Breast epithelium (tissue), 4 donors: ENCODE measurements at regions not wholly inside any gene's neighbourhood (a gene's known extent, or its start where the extent isn't known, plus 50 kb on each side); places are given as distances from the start of the nearest gene placed in this dataset.
A peak's percentile ranks its signal among the peaks of the same experiment; 100 is the strongest.

ENCODE experiments used
- DNase-seq, 2 donors: peaks; one replicate each; pipeline ENCODE4 v3.0.0-alpha.2; 2019; ENCODE audit warnings: low spot score in 2 of 2
- H3K27ac ChIP-seq, 2 donors: fragments of 200-600 bp; sonication (generic) in 1 of 2; one replicate each; pipeline ENCODE4 v1.5.1; 2016 to 2019; ENCODE audit warnings: mild to moderate bottlenecking in 1 of 2
- H3K27me3 ChIP-seq, 2 donors: fragments of 200-600 bp; sonication (generic) in 1 of 2; one replicate each; pipeline versions ENCODE4 v1.5.1 to v1.6.0; 2017 to 2019; ENCODE audit warnings: control low read depth in 1 of 2, mild to moderate bottlenecking in 1 of 2
- H3K36me3 ChIP-seq: fragments of 200-600 bp; one replicate; pipeline ENCODE4 v1.5.1; 2019
- H3K4me1 ChIP-seq, 2 donors: fragments of 200-600 bp; sonication (generic); one replicate each; pipeline ENCODE4 v1.5.1; 2016 to 2019; ENCODE audit warnings: control low read depth in 1 of 2
- H3K4me3 ChIP-seq, 3 donors: fragments of 200-600 bp; sonication (generic); 1 replicate in 2 of 3; 2 replicates in 1 of 3; pipeline ENCODE4 v1.5.1; 2016 to 2019; ENCODE audit warnings: mild to moderate bottlenecking in 3 of 3, moderate library complexity in 2 of 3
- H3K9me3 ChIP-seq, 2 donors: fragments of 200-600 bp; sonication (generic) in 1 of 2; one replicate each; pipeline ENCODE4 v1.5.1; 2016 to 2019; ENCODE audit warnings: control low read depth in 1 of 2
- POLR2A ChIP-seq: fragments of 450-650 bp; IDR thresholded peaks from one replicate; pipeline ENCODE4 v1.6.1; 2016; ENCODE audit warnings: antibody characterized with exemption, mild to moderate bottlenecking, moderate library complexity
- POLR2AphosphoS5 ChIP-seq, 3 donors: sonication (generic); formaldehyde crosslinking; IDR thresholded peaks; one replicate each; pipeline ENCODE4 v1.6.1; 2017; ENCODE audit warnings: antibody characterized with exemption in 3 of 3
- intact Hi-C: fragments of 100-400 bp; cut with DNase I; formaldehyde crosslinking; loops from one replicate; pipeline ENCODE4 v1.15.1; 2023; ENCODE audit warnings: low total_unique reads
- TF ChIP-seq, protein P1 (sequence below), 3 donors: fragments of 450-650 bp; IDR thresholded peaks; one replicate each; pipeline ENCODE4 v1.5.1; 2016 to 2017; ENCODE audit warnings: antibody characterized with exemption in 3 of 3, mild to moderate bottlenecking in 3 of 3, moderate library complexity in 3 of 3

- peak overlapping the region in 1 of 3 donors; percentile 51 for H3K4me3 ChIP-seq
- no peaks in the 10 kb centered on the region for H3K36me3 ChIP-seq
- H3K9me3 ChIP-seq, result no peaks in the 10 kb centered on the region
- TF ChIP-seq, protein P1, sequence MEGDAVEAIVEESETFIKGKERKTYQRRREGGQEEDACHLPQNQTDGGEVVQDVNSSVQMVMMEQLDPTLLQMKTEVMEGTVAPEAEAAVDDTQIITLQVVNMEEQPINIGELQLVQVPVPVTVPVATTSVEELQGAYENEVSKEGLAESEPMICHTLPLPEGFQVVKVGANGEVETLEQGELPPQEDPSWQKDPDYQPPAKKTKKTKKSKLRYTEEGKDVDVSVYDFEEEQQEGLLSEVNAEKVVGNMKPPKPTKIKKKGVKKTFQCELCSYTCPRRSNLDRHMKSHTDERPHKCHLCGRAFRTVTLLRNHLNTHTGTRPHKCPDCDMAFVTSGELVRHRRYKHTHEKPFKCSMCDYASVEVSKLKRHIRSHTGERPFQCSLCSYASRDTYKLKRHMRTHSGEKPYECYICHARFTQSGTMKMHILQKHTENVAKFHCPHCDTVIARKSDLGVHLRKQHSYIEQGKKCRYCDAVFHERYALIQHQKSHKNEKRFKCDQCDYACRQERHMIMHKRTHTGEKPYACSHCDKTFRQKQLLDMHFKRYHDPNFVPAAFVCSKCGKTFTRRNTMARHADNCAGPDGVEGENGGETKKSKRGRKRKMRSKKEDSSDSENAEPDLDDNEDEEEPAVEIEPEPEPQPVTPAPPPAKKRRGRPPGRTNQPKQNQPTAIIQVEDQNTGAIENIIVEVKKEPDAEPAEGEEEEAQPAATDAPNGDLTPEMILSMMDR (IDR thresholded peaks at IDR 0.05), result no peak
- TF ChIP-seq POLR2A (no peak), POLR2AphosphoS5 (IDR thresholded peaks at IDR 0.05) (no peak)
- no peak overlapping the region for H3K27ac ChIP-seq
- DNase-seq, result no peak
- intact Hi-C loops, result no loop called here
- H3K4me1 ChIP-seq, result no peaks in the 10 kb centered on the region
- peaks cover 0 to 38% of the 10 kb centered on the region in 2 donors for H3K27me3 ChIP-seq
These were observed 256.4 kb upstream of the SOX21 start for GRCh38 chr13:94968757-94969086.

GRCh38 chr13:94968040-94968756, 255.9 kb upstream of the SOX21 start:
- intact Hi-C loops, result no loop called here
- TF ChIP-seq, protein P1 (IDR thresholded peaks at IDR 0.05), result no peak
- no peak for TF ChIP-seq POLR2AphosphoS5 (IDR thresholded peaks at IDR 0.05)
- no peak for TF ChIP-seq POLR2A

GRCh38 chr13:94967183-94968039, 255.1 kb upstream of the SOX21 start:
- intact Hi-C loops, result no loop called here
- no peak for DNase-seq
- Histone ChIP-seq H3K27me3 (peaks cover 0 to 48% of the 10 kb centered on the region in 2 donors), H3K4me3 (peak overlapping the region; percentile 18 to 51 (median 28)), H3K36me3 (no peaks in the 10 kb centered on the region), H3K27ac (no peak overlapping the region), H3K9me3 (no peaks in the 10 kb centered on the region), H3K4me1 (no peaks in the 10 kb centered on the region)
- TF ChIP-seq POLR2A (no peak), POLR2AphosphoS5 (IDR thresholded peaks at IDR 0.05) (no peak)
- TF ChIP-seq, protein P1 (IDR thresholded peaks at IDR 0.05), result no peak

More at GRCh38 chr13:94968040-94968756, 255.9 kb upstream of the SOX21 start:
- DNase-seq, result no peak
- no peaks in the 10 kb centered on the region for H3K4me1 ChIP-seq
- peak overlapping the region; percentile 18 to 51 (median 28) for H3K4me3 ChIP-seq
- H3K27ac ChIP-seq, result no peak overlapping the region
- no peaks in the 10 kb centered on the region for H3K36me3 ChIP-seq
- peaks cover 0 to 42% of the 10 kb centered on the region in 2 donors for H3K27me3 ChIP-seq
- H3K9me3 ChIP-seq, result no peaks in the 10 kb centered on the region

- H3K27me3 ChIP-seq, result peaks cover 0 to 48% of the 10 kb centered on the region in 2 donors
- no peak overlapping the region for H3K4me3 ChIP-seq
- TF ChIP-seq POLR2AphosphoS5 (IDR thresholded peaks at IDR 0.05) (no peak), POLR2A (no peak)
- TF ChIP-seq, protein P1 (IDR thresholded peaks at IDR 0.05), result no peak
These were observed 254.1 kb upstream of the SOX21 start for GRCh38 chr13:94966422-94966955.

DNA sequence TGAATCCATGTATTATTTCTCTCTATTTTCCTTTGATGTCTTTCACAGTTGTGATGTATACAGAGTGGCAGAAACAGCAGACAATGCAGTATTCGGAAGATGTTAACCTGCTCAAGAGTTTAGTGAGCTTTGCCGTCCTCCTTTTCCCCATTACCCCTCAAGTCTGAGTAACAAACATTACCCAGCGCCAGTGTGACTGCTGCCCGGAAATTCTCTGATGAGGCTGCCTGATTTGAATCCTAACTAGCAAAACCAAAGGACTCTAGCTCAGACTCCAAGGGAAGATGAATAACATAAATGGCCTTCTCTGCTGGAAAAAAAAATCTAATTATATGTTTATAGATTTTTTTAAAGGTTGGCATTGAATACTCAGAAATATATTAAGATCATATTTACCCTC, 247.3 kb upstream of the SOX21 start:
- H3K9me3 ChIP-seq, result no peaks in the 10 kb centered on the region
- peaks cover 0 to 10% of the 10 kb centered on the region in 2 donors for H3K27me3 ChIP-seq
- no peak overlapping the region for H3K4me3 ChIP-seq
- intact Hi-C loops, result no loop called here
- H3K4me1 ChIP-seq, result no peaks in the 10 kb centered on the region
- H3K36me3 ChIP-seq, result no peaks in the 10 kb centered on the region
- TF ChIP-seq, protein P1 (IDR thresholded peaks at IDR 0.05), result no peak
- TF ChIP-seq POLR2AphosphoS5 (IDR thresholded peaks at IDR 0.05) (no peak), POLR2A (no peak)
- no peak overlapping the region for H3K27ac ChIP-seq
- DNase-seq, result no peak

More at GRCh38 chr13:94966422-94966955, 254.1 kb upstream of the SOX21 start:
- intact Hi-C loops, result no loop called here
- no peaks in the 10 kb centered on the region for H3K4me1 ChIP-seq
- DNase-seq, result no peak
- no peaks in the 10 kb centered on the region for H3K36me3 ChIP-seq
- H3K9me3 ChIP-seq, result no peaks in the 10 kb centered on the region
- H3K27ac ChIP-seq, result no peak overlapping the region
